BE2C (cell line): ENCODE measurements at regions not wholly inside any gene's neighbourhood (a gene's known extent, or its start where the extent isn't known, plus 50 kb on each side); places are given as distances from the start of the nearest gene placed in this dataset.

Source experiments
- DNase-seq: peaks from one replicate; pipeline ENCODE4 v3.0.0-alpha.2; 2020
- H3K27me3 ChIP-seq: fragments of 250-450 bp; sonication (Bioruptor Pico); 2 replicates; pipeline ENCODE4 v1.5.1; 2020; ENCODE audit warnings: mild to moderate bottlenecking
- H3K36me3 ChIP-seq: fragments of 250-450 bp; sonication (Bioruptor Pico); 2 replicates; pipeline ENCODE4 v1.5.1; 2020; ENCODE audit warnings: mild to moderate bottlenecking
- H3K4me1 ChIP-seq: fragments of 250-450 bp; sonication (Bioruptor Pico); 2 replicates; pipeline ENCODE4 v1.5.1; 2020
- H3K4me3 ChIP-seq: 2 replicates; pipeline ENCODE4 v1.5.1; 2011; ENCODE audit warnings: low read depth, low read length
- H3K9me3 ChIP-seq: fragments of 250-450 bp; sonication (Bioruptor Pico); 2 replicates; pipeline ENCODE4 v1.5.1; 2020
- CTCF ChIP-seq: IDR thresholded peaks from 2 replicates; pipeline ENCODE4 v1.5.1; 2012; ENCODE audit warnings: mild to moderate bottlenecking, low read depth, low read length

- Histone ChIP-seq H3K27me3 (no peaks in the 10 kb centered on the region), H3K36me3 (no peaks in the 10 kb centered on the region), H3K4me3 (no peak overlapping the region), H3K4me1 (no peaks in the 10 kb centered on the region), H3K9me3 (no peaks in the 10 kb centered on the region; the same call in none of the 2 replicates)
- TF ChIP-seq CTCF: no peak
- no peak for DNase-seq
Measured at GRCh38 chr16:59658572-59658971, 924.5 kb upstream of the GOT2 start.

- Histone ChIP-seq H3K9me3 (no peaks in the 10 kb centered on the region; the same call in 1 of the 2 replicates), H3K36me3 (no peaks in the 10 kb centered on the region), H3K27me3 (no peaks in the 10 kb centered on the region), H3K4me3 (no peak overlapping the region), H3K4me1 (no peaks in the 10 kb centered on the region)
- TF ChIP-seq CTCF: no peak
- no peak for DNase-seq
Measured at GRCh38 chr16:59655031-59655430, 920.9 kb upstream of the GOT2 start.

- Histone ChIP-seq H3K9me3 (no peaks in the 10 kb centered on the region; the same call in 1 of the 2 replicates), H3K4me1 (no peaks in the 10 kb centered on the region), H3K36me3 (no peaks in the 10 kb centered on the region), H3K4me3 (no peak overlapping the region), H3K27me3 (no peaks in the 10 kb centered on the region)
- no peak for TF ChIP-seq CTCF
- no peak for DNase-seq
Measured at GRCh38 chr16:59654455-59654854, 920.3 kb upstream of the GOT2 start.

GRCh38 chr16:59651662-59652061 lies 917.5 kb upstream of the GOT2 start:
- Histone ChIP-seq H3K9me3 (no peaks in the 10 kb centered on the region; the same call in 1 of the 2 replicates), H3K27me3 (no peaks in the 10 kb centered on the region), H3K4me1 (no peaks in the 10 kb centered on the region), H3K4me3 (no peak overlapping the region), H3K36me3 (no peaks in the 10 kb centered on the region)
- DNase-seq: no peak
- no peak for TF ChIP-seq CTCF

GRCh38 chr16:59645194-59645593 lies 911.1 kb upstream of the GOT2 start:
- Histone ChIP-seq H3K4me1 (no peaks in the 10 kb centered on the region), H3K27me3 (no peaks in the 10 kb centered on the region), H3K4me3 (no peak overlapping the region), H3K36me3 (no peaks in the 10 kb centered on the region), H3K9me3 (no peaks in the 10 kb centered on the region)
- no peak for DNase-seq
- no peak for TF ChIP-seq CTCF

GRCh38 chr16:59635674-59636073 lies 901.6 kb upstream of the GOT2 start:
- no peaks in the 10 kb centered on the region for H3K36me3 ChIP-seq
- H3K4me1 ChIP-seq: no peaks in the 10 kb centered on the region
- DNase-seq: no peak
- H3K4me3 ChIP-seq: no peak overlapping the region
- no peaks in the 10 kb centered on the region for H3K9me3 ChIP-seq
- no peak for TF ChIP-seq CTCF
- H3K27me3 ChIP-seq: no peaks in the 10 kb centered on the region
